ENCODE measurements at regions not wholly inside any gene's neighbourhood (a gene's known extent, or its start where the extent isn't known, plus 50 kb on each side); places are given as distances from the start of the nearest gene placed in this dataset.
"Not testable (repeated sequence)": the region's sequence is repeated elsewhere in the genome, so short reads cannot be mapped to it uniquely, and the experiment has no call there.

DNA sequence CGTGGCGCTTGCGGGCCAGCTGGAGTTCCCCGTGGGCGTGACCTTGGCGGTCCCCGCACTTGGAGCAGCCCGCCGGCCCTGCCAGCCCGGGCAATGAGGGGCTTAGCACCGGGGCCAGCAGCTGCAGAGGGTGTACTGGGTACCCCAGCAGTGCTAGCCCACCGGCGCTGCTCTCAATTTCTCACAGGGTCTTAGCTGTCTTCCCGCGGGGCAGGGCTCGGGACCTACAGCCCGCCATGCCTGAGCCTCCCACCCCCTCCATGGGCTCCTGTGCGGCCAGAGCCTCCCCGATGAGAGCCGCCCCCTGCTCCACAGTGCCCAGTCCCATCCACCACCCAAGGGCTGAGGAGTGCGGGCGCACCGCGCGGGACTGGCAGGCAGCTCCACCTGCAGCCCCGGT is 94.0 kb upstream of the NIPBL start:
- DNase-seq (ENCODE audit: low spot score), result not testable (repeated sequence)

DNA sequence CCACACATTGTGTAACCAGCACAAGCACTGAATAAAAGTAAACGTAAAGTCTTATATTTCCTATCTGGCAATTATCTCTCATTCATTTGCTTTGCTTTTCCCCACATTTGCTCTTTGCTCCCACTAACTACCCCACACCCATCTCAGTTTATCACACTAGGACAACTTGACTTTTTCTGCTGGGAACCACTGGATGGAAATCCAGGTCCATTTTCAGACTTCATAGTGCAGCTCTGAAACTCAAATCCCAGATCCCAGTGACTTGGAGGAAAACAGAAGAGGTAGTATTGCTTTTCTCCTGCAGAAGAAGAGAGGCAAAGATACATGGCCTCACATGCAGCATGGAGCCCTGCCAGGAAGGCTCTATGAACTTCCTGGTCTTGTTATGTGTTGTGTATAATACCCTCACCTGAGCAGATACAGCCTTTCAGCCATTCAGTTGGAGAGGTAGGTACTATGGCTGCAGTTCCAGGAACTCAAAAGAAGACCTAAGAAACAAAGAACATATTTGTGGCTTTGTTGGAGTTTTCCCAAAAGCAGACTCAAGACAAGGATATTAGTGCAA is 90.0 kb upstream of the NIPBL start:
- DNase-seq (ENCODE audit: low spot score), result no peak

- no peak for DNase-seq (ENCODE audit: low spot score)
These were observed 89.0 kb upstream of the NIPBL start for GRCh38 chr5:36787365-36788093.

DNA sequence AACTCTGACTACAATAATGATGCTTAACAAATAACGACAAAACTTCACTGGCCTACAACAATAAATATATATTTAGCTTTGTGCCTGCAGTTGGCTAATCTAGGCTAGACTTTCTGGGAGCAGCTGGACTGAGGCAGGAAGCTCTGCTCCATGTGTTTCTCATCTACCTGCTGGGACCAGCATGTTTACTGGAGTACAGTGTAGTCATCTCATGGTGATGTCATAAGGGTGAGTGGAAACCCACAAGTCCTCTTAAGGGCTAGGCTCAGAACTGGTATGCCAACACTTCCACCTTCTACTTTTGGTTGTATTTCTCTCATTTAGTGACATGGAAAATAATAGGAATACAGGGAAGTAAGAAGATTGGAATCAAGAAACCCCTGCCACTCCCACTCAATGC is 85.7 kb upstream of the NIPBL start:
- DNase-seq (ENCODE audit: low spot score), result no peak

- DNase-seq (ENCODE audit: low spot score), result no peak
These were observed 83.9 kb upstream of the NIPBL start for GRCh38 chr5:36792560-36793180.

DNA sequence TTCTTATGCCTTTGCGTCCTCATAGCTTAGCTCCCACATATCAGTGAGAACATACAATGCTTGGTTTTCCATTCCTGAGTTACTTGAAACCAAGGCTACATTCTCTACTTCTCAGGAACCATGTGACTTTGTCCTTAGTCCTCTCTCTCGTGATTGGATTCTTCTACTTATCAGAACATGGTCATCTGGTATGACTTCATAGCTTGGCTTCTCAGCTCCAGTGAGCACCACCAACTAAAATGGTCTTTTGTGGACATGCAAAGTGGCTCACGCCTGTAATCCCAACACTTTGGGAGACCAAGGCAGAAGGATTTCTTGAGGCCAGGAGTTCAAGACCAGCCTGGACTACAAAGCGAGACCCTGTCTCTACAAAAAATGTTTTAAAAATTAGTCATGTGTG is 81.2 kb upstream of the NIPBL start:
- DNase-seq (ENCODE audit: low spot score), result no peak

GRCh38 chr5:36796155-36796554 is 80.4 kb upstream of the NIPBL start:
- no peak for DNase-seq (ENCODE audit: low spot score)

DNA sequence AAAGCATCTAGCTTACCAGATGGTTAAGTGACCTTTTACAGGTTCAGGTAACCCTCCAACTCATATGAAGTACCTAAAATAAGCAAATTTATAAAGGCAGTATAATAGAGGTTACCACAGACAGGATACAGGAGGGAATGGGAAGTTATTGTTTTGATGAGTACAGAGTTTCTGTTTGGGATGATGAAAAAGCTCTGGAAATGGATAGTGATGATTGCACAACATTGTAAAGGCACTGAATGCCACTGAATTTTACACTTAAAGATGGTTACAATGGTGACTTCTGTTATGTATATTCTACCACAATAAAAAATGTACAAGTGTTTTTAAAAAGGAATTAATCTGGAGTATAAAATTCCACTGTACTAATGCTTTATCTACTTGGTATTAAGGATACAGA is 75.0 kb upstream of the NIPBL start:
- DNase-seq (ENCODE audit: low spot score), result no peak

DNA sequence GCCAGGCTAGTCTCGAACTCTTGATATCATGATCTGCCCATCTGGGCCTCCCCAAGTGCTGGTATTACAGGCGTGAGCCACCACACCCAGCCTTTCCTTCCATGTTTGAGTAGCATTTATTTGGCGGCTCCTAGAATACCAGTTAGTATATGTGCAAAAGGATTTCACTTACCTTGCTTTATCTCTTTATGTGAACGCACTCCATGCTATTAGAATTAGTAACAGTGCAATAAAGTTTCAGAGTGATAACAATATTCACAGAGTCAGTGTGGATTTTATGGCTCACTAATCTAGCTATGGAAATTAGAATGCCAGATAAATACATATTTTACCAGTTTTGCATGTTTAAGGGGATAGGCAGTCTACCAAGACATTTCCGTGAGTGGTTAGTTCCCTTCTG is 74.4 kb upstream of the NIPBL start:
- no peak for DNase-seq (ENCODE audit: low spot score)

- not testable (repeated sequence) for DNase-seq (ENCODE audit: low spot score)
These were observed 63.3 kb upstream of the NIPBL start for GRCh38 chr5:36813249-36813648.

DNA sequence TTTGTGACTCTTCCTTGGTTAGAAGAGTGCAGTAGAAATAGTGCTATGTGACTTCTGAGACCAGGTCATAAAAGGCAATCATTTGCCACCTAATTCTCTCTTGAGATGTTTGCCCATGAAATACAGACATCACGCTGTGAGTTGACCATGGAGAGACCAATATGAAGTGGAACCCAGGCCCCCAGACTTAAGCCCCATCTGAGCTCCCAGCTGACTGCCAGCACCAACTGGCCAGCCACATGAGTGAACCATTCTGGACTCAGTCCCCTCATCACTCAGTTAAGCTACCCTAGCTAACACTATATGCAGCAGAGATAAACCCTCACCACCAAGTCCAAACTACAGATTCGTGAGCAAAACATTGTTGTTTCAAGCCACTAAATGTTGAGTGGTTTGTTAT is 60.7 kb upstream of the NIPBL start:
- DNase-seq (ENCODE audit: low spot score), result no peak

GRCh38 chr5:36820900-36821299 is 55.7 kb upstream of the NIPBL start:
- DNase-seq (ENCODE audit: low spot score), result no peak

GRCh38 chr5:36826694-36827093 is 49.9 kb upstream of the NIPBL start:
- no peak for DNase-seq (ENCODE audit: low spot score)

All from D341Med (cell line).